GM19238 (cell line): ENCODE measurements at regions not wholly inside any gene's neighbourhood (a gene's known extent, or its start where the extent isn't known, plus 50 kb on each side); places are given as distances from the start of the nearest gene placed in this dataset.
"Not testable (repeated sequence)": the region's sequence is repeated elsewhere in the genome, so short reads cannot be mapped to it uniquely, and the experiment has no call there.

ENCODE experiments used
- DNase-seq: peaks from one replicate; pipeline ENCODE4 v3.0.0; 2011; ENCODE audit warnings: low spot score; ENCODE audit not compliant: insufficient read length

DNA sequence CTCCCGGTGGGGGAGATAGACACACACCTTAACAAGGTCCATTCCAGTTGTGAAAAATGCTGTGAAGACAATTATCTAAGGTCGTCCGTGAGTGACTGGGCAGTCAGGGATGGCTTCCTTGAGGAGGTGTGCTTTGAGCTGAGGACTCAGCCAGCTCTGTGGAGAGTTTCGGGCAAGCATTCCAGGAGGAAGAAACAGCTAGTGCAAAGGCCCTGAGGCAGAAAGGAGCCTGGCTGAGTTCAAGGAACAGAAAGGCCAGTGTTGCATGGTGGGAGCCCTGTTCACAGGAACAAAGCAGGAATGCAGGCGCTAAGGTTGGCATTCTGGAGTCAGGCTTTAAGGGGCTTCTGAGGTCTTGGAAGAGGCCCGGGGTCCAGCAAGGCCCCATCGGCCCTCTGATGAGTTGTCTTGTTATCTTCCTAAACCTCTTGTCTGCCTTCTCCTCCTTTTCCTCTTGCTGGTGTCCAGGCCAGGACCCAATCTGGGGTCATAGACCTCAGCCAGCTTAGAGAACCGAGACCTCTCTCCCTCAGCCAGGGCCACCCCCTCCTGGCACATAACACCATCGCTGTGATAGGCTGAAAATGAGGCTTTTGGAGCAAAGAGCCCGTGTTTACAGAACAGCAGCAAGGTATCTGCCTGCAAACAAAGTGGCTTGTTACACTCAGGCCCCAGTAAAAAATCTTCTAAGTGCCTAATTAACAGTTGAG is 270.2 kb upstream of the MVB12B start:
- no peak for DNase-seq

DNA sequence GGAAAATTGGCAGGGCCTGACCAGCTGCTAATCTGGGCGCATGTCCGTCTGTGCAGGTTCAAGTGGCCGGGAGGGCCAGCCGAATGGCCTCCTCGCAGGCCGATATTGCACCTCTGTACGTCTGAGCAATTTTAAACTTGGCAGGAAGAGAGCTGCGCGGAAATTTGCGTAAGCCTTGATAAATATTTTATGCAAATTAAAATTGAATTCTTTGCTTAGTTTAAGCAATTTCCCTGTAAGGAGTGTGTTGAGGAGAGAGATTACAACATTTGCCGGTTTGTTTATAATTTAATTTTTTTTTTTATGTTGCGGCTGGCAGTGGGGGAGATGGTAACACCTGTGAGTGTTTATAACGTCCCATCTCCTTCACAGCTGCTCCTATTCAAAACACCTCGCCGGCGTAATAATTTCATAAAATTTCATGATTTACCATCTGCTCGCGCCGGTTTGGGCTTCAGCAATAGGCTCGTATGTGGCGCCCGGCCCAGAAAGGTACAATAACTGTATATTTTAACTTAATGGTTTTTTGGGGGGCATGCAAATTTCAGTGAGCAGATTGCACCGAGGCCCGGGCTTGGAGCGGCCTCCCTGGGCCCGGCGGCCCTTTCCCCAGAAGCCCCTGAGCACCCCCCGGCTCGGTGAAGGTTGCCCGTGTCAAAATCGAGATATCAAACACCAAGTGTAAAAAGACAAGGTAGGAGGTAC is 269.4 kb upstream of the MVB12B start:
- DNase-seq: no peak

GRCh38 chr9:126058011-126058531 is 268.6 kb upstream of the MVB12B start:
- DNase-seq: no peak

GRCh38 chr9:126058591-126058990 is 268.0 kb upstream of the MVB12B start:
- no peak for DNase-seq

- no peak for DNase-seq
Measured at GRCh38 chr9:126061575-126061974, 265.1 kb upstream of the MVB12B start.

DNA sequence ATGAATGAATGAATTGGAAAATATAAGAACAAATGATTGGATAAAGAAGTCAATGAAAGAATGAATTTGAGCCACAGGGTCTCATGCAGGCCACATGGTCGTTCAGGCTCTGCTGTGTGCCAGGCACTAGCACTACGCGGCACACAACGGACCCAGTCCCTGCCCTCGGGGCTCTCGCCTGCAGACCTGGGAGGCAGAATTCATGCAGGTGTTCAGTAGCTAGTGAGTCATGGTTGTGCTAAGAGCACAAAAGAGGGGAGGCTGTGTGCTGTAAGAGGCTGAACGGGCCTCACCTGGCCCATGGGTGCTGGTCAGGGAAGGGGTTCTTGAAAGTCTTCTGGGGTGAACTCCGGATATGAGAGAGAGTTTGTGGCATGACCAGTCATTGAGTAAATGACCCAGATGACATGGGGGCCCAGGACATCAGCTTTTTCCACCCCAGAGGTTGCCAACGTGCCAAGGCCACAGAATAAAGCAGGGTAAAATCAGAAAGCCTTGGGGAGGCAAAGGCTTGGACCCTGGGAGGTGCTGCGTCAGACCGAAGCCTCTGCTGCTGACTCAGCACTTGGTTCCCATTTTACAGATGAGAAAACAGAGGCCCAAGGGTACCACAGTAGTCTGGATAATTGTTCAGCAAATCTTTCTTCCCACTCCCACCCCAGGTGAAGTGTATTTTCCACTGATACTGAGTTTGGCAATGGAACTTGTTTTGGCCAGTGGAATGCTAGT is 264.3 kb upstream of the MVB12B start:
- no peak for DNase-seq

DNA sequence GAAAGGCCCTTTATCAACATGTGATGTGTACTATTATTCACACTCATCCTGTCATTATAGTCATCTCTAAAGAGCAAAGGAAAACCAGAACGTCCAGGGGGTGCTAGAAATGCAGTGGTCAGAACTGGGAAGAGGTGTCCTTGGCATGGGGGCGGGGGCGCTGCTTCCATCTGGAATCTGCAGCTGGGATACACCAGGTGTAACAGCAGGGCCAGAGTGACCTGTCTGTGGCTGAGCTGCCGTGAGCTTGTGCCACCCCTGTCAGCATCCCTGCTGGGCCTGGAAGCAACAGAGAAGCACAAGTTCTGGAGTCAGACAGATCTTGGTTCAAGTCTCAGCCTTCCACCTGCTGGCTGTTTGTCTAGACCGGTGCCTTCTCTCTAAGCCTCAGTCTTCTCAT is 263.3 kb upstream of the MVB12B start:
- DNase-seq: no peak

GRCh38 chr9:126066131-126066530 is 260.5 kb upstream of the MVB12B start:
- DNase-seq: no peak

GRCh38 chr9:126067031-126067734 is 259.4 kb upstream of the MVB12B start:
- DNase-seq: no peak

DNA sequence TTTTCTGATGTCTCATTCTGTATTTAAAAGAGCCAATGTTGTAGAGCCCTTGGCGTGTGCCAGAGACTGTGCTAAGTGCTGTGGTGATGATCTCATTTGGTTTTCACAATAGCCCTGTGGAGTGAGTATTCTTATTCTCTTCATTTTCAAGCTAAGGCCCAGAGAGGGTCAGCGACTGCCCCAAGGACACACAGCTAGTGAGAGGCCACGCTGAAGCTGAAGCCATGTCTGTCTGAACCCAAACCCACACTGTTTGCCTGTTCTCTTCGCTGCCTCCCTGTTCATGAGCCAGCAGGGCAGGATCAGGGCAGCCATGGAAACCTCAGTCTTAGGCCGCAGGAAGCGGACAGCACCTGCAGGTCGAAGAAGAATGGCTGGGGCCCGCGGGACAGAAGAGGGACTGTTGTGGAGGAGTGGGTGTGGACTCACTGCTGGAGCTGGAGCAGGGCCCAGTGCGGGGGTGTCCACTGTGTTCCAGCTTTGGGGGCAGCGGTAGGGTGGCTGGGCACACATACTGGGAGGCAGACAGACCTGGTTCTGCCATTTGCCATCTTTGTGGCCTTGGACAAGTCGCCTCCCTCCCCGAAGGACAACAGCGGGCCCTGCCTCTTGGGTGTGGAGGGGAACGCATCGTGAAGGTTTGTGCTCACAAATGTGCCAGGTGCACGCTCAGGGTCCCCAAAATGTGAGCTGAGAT is 257.9 kb upstream of the MVB12B start:
- no peak for DNase-seq

GRCh38 chr9:126069400-126069955 is 257.2 kb upstream of the MVB12B start:
- no peak for DNase-seq

GRCh38 chr9:126070058-126070655 is 256.5 kb upstream of the MVB12B start:
- DNase-seq: no peak

- DNase-seq: no peak
Measured at GRCh38 chr9:126071076-126071750, 255.4 kb upstream of the MVB12B start.

DNA sequence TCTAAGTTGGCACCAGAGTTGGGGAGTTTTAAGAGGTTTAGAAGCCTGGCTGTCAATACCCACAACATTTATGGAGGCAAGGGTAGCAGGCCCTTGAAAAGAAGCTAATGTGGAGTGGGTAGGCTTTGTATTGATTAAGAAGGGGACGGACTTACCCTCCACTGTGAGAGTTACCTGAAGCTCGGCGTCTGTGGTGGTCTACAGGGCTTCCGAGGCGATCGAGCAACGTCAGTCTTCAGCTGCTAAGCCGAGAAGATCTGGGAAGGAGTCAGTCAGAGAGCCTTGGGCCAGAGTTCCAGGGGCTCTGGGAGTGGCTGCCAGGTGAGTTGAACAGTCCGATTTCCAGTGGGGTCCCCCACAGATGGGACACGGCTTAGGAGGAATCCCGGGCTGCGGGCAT is 249.0 kb upstream of the MVB12B start:
- DNase-seq: not testable (repeated sequence)

DNA sequence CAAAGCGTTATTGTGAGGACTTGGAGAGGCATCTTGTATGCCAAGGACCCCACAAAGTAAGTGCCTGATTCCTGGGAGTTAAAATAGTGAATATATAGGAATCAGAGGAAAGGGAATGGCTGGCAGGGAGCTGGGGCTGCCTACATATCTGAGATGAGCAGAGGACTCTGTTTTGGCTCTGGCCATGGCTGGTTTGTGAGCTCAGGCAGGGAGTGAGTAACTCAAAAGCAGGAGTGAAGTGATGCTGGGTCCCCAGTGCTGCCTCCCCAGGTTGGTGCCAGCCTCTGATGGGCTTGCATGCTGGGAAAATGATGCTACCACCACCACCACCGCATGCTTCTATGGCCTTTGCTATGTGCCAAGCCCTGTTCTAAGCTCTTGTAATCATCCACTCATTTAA is 246.0 kb upstream of the MVB12B start:
- DNase-seq: no peak

GRCh38 chr9:126081746-126082145 is 244.9 kb upstream of the MVB12B start:
- DNase-seq: no peak

DNA sequence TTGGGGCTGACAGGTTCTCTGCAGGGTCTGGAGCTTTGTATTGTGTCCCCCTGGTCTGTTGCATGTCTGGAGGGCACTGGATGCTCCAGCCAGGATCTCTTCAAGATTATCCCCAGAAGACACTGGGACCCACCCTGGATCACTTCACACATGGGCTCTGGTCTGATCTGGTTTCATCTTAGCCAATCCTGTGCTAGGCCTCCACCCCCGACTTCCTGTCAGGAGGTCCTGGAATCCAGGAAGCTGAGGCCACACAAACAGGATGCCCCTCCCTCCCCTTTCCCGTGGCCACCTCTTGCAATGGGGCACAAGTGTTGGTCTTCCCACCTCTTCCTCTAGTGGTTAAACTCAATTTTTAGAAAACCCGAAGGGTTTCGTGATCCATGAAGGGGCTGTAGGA is 242.6 kb upstream of the MVB12B start:
- no peak for DNase-seq

DNA sequence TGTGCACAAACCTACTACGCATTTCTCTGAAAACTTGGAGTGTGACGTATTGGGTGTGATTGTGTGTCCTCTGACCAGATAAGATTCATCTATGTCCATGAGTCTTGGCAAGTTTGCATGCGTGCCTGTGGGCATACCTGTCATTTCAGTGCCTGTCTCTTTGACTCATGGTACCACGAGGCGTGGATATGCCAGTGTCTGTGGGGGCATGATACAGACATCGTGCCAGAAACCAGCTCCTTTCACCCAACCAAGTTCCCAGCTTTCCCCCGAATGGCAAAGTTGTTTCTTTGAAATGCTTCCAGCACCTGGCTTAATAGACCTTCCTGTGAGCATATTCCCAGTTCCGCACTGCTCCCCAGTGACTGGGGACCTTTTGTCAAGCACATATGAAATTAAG is 241.9 kb upstream of the MVB12B start:
- no peak for DNase-seq

DNA sequence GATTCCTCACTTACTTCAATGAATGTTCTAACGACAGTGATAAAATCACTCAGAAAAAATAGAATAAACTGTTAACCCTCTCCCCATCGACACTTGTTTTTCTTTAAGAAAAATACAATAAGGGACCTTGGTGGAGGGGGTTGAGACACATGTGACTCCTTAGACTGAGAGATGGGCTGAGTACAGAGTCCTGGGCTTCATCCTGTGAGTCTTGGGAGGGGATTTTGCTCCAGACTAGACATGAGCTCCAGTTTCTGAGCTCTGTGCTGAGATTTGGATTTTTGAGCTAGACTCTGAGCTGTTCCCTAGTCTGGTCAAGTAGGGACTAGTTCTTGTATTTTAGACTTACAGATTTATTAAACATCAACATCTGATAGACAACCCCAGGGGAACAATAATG is 241.5 kb upstream of the MVB12B start:
- DNase-seq: no peak

DNA sequence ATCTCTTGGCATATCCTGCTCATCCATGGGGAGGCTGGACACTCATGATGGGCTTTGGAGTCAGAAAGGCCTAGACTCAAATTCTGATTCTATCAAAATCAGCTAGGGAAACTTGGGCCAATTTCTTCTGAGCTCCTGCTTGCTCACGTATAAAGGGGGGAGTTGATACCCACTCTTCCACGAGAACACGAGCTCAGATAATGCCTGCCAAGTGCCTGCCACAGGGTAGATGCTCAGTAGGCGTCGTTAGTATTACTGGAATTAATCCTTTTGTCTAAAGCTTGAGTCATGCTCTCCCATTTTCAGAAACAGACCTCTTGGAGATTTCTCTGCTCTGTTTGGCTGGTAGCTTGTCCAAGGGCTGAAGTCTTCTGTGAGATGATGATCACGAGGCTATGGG is 238.3 kb upstream of the MVB12B start:
- DNase-seq: no peak
